PFSK-1 (cell line): ENCODE measurements at regions not wholly inside any gene's neighbourhood (a gene's known extent, or its start where the extent isn't known, plus 50 kb on each side); places are given as distances from the start of the nearest gene placed in this dataset.

Source experiments
- FOXP2 ChIP-seq: optimal IDR thresholded peaks from 2 replicates; pipeline ENCODE3; 2011; ENCODE audit warnings: borderline replicate concordance, control low read depth, inconsistent platforms; ENCODE audit not compliant: insufficient read depth; ENCODE audit errors: extremely low read length, extremely low read depth
- POLR2AphosphoS5 ChIP-seq: IDR thresholded peaks from 2 replicates; pipeline ENCODE4 v1.6.1; 2012; ENCODE audit warnings: low read depth, mild to moderate bottlenecking, control low read depth, low read length, moderate library complexity
- REST ChIP-seq, 2 experiments: IDR thresholded peaks; 2 replicates each; pipeline versions ENCODE4 v1.6.1 to v1.8.0; 2011 to 2012; ENCODE audit warnings: low read depth in 2 of 2, low read length in 2 of 2, control low read depth in 1 of 2, inconsistent platforms in 1 of 2, mild to moderate bottlenecking in 1 of 2, moderate library complexity in 1 of 2; ENCODE audit not compliant: insufficient read depth in 1 of 2
- SIN3A ChIP-seq: IDR thresholded peaks from 2 replicates; pipeline ENCODE4 v1.6.1; 2012; ENCODE audit warnings: mild to moderate bottlenecking, low read length, moderate library complexity, borderline replicate concordance; ENCODE audit not compliant: insufficient read depth
- TAF1 ChIP-seq: IDR thresholded peaks from 2 replicates; pipeline ENCODE4 v1.6.1; 2012; ENCODE audit warnings: low read length, control low read depth, borderline replicate concordance; ENCODE audit not compliant: insufficient read depth

- TF ChIP-seq FOXP2 = no peak
- TF ChIP-seq TAF1 = no peak
- no peak for TF ChIP-seq POLR2AphosphoS5
- no peak for TF ChIP-seq SIN3A
- TF ChIP-seq REST (IDR thresholded peaks at IDR 0.05; ENCODE audit: insufficient read depth in 1 of 2, low read depth in 2 of 2, low read length in 2 of 2) = no peak
These were observed 1390.7 kb downstream of the FSCB start for GRCh38 chr14:43116341-43116740.

GRCh38 chr14:43105305-43105704 lies 1401.8 kb downstream of the FSCB start:
- TF ChIP-seq SIN3A = no peak
- no peak for TF ChIP-seq REST (IDR thresholded peaks at IDR 0.05; ENCODE audit: insufficient read depth in 1 of 2, low read depth in 2 of 2, low read length in 2 of 2)
- TF ChIP-seq TAF1 = no peak
- TF ChIP-seq POLR2AphosphoS5 = no peak
- no peak for TF ChIP-seq FOXP2

GRCh38 chr14:43090380-43090779 lies 1416.7 kb downstream of the FSCB start:
- TF ChIP-seq SIN3A (no peak), POLR2AphosphoS5 (no peak), TAF1 (no peak), REST (IDR thresholded peaks at IDR 0.05; ENCODE audit: insufficient read depth in 1 of 2, low read depth in 2 of 2, low read length in 2 of 2) (no peak), FOXP2 (no peak)

GRCh38 chr14:43087666-43088065 lies 1419.4 kb downstream of the FSCB start:
- TF ChIP-seq REST (IDR thresholded peaks at IDR 0.05; ENCODE audit: insufficient read depth in 1 of 2, low read depth in 2 of 2, low read length in 2 of 2) = no peak
- no peak for TF ChIP-seq SIN3A
- no peak for TF ChIP-seq TAF1
- TF ChIP-seq FOXP2 = no peak
- no peak for TF ChIP-seq POLR2AphosphoS5

- no peak for TF ChIP-seq TAF1
- TF ChIP-seq SIN3A = no peak
- no peak for TF ChIP-seq REST (IDR thresholded peaks at IDR 0.05; ENCODE audit: insufficient read depth in 1 of 2, low read depth in 2 of 2, low read length in 2 of 2)
- no peak for TF ChIP-seq FOXP2
- no peak for TF ChIP-seq POLR2AphosphoS5
These were observed 1421.3 kb downstream of the FSCB start for GRCh38 chr14:43085819-43086218.
